ENCODE measurements at regions not wholly inside any gene's neighbourhood (a gene's known extent, or its start where the extent isn't known, plus 50 kb on each side); places are given as distances from the start of the nearest gene placed in this dataset.

DNA sequence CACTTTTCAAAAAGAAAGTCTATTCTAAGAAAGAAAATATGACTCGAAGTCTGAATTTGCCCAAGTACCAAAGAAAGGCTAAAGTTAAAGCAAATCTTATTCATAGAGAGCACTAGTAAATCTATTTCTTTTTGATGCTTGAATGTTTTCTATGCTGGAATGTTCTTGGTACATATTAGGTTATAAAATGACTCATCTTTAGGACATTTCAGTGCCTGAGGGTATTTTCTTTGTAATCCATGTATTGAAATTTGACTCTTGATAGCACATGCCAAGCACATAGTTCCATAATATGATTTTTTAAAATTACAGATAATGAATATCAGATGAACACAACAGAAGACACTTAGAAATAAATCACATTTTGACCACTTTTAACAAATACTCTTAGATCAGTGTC, 232.8 kb downstream of the TRIML1 start:
- H3K36me3 ChIP-seq (ENCODE audit: control insufficient read depth, insufficient read depth, low read length), result no peaks in the 10 kb centered on the region
- in situ Hi-C loops (cut with HindIII; ENCODE audit: low pct_unique_long_range_greater_than_20kb, low sequenced_read_pairs), result no loop called here
- ChIA-PET POLR2A (no interaction called here), CTCF (no interaction called here)
- BruUV-seq (replicated peaks), result no TSS peak
- ATAC-seq, result no peak
- H3K27me3 ChIP-seq (ENCODE audit: control insufficient read depth, insufficient read depth, low read length), result no peaks in the 10 kb centered on the region
- no peak overlapping the region for H3K27ac ChIP-seq (ENCODE audit: low read length)
- TF ChIP-seq POLR2AphosphoS5 (IDR thresholded peaks at IDR 0.05; ENCODE audit: low read depth, low read length), result no peak
- no peak for TF ChIP-seq SIN3A (IDR thresholded peaks at IDR 0.05; ENCODE audit: borderline replicate concordance, insufficient read depth, low read depth, low read length)
- TF ChIP-seq TCF7L2 (IDR thresholded peaks at IDR 0.05; ENCODE audit: low read depth, low read length), result no peak
- TF ChIP-seq, protein P1, sequence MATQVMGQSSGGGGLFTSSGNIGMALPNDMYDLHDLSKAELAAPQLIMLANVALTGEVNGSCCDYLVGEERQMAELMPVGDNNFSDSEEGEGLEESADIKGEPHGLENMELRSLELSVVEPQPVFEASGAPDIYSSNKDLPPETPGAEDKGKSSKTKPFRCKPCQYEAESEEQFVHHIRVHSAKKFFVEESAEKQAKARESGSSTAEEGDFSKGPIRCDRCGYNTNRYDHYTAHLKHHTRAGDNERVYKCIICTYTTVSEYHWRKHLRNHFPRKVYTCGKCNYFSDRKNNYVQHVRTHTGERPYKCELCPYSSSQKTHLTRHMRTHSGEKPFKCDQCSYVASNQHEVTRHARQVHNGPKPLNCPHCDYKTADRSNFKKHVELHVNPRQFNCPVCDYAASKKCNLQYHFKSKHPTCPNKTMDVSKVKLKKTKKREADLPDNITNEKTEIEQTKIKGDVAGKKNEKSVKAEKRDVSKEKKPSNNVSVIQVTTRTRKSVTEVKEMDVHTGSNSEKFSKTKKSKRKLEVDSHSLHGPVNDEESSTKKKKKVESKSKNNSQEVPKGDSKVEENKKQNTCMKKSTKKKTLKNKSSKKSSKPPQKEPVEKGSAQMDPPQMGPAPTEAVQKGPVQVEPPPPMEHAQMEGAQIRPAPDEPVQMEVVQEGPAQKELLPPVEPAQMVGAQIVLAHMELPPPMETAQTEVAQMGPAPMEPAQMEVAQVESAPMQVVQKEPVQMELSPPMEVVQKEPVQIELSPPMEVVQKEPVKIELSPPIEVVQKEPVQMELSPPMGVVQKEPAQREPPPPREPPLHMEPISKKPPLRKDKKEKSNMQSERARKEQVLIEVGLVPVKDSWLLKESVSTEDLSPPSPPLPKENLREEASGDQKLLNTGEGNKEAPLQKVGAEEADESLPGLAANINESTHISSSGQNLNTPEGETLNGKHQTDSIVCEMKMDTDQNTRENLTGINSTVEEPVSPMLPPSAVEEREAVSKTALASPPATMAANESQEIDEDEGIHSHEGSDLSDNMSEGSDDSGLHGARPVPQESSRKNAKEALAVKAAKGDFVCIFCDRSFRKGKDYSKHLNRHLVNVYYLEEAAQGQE (IDR thresholded peaks at IDR 0.05; ENCODE audit: insufficient read depth in 1 of 2, low read depth in 2 of 2, low read length in 1 of 2), result no peak
- TF ChIP-seq, protein P2, sequence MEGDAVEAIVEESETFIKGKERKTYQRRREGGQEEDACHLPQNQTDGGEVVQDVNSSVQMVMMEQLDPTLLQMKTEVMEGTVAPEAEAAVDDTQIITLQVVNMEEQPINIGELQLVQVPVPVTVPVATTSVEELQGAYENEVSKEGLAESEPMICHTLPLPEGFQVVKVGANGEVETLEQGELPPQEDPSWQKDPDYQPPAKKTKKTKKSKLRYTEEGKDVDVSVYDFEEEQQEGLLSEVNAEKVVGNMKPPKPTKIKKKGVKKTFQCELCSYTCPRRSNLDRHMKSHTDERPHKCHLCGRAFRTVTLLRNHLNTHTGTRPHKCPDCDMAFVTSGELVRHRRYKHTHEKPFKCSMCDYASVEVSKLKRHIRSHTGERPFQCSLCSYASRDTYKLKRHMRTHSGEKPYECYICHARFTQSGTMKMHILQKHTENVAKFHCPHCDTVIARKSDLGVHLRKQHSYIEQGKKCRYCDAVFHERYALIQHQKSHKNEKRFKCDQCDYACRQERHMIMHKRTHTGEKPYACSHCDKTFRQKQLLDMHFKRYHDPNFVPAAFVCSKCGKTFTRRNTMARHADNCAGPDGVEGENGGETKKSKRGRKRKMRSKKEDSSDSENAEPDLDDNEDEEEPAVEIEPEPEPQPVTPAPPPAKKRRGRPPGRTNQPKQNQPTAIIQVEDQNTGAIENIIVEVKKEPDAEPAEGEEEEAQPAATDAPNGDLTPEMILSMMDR (IDR thresholded peaks at IDR 0.05), result no peak
- H3K4me3 ChIP-seq (ENCODE audit: low read depth in 2 of 2, low read length in 2 of 2), result no peak overlapping the region
- H3K4me1 ChIP-seq (ENCODE audit: control insufficient read depth, insufficient read depth, low read length), result no peaks in the 10 kb centered on the region
- no peak for DNase-seq (ENCODE audit: low read depth, low spot score)
- intact Hi-C loops (cut with micrococcal nuclease; ENCODE audit: unreplicated experiment), result no loop called here
- no peaks in the 10 kb centered on the region for H3K9me3 ChIP-seq (ENCODE audit: control insufficient read depth, insufficient read depth, low read depth, low read length)

DNA sequence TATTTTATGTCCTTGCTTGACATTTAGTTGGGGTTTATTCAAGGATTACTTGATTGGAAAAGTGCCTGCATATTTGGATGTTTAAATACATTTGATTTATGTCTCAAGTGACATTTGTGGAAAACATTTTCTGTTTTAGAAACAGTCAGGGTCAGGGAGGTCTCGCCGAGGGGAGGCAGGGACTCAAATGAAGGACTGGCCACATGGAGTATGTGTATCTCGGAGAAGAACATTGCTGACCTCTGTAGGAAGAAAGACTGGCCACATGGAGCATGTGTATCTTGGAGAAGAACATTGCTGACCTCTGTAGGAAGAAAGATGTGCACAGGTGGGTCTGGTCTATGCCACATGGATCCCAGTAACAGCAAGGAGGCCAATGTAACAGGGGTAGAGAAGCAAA, 233.6 kb downstream of the TRIML1 start:
- DNase-seq (ENCODE audit: low read depth, low spot score) (peak; percentile 18), ATAC-seq (peak; percentile 71; the same call in 1 of the 2 replicates)
- BruUV-seq (replicated peaks), result no TSS peak
- Histone ChIP-seq H3K9me3 (ENCODE audit: control insufficient read depth, insufficient read depth, low read depth, low read length) (no peaks in the 10 kb centered on the region), H3K4me1 (ENCODE audit: control insufficient read depth, insufficient read depth, low read length) (no peaks in the 10 kb centered on the region), H3K27ac (ENCODE audit: low read length) (no peak overlapping the region), H3K4me3 (ENCODE audit: low read depth in 2 of 2, low read length in 2 of 2) (no peak overlapping the region), H3K36me3 (ENCODE audit: control insufficient read depth, insufficient read depth, low read length) (no peaks in the 10 kb centered on the region), H3K27me3 (ENCODE audit: control insufficient read depth, insufficient read depth, low read length) (no peaks in the 10 kb centered on the region)
- in situ Hi-C loops (cut with HindIII; ENCODE audit: low pct_unique_long_range_greater_than_20kb, low sequenced_read_pairs) (no loop called here), intact Hi-C loops (cut with micrococcal nuclease; ENCODE audit: unreplicated experiment) (no loop called here)
- TF ChIP-seq, protein P2 (IDR thresholded peaks at IDR 0.05), result peak; percentile 63
- TF ChIP-seq SIN3A (IDR thresholded peaks at IDR 0.05; ENCODE audit: borderline replicate concordance, insufficient read depth, low read depth, low read length), result no peak
- CTCF ChIA-PET, result no interaction called here
- POLR2A ChIA-PET, result no interaction called here

DNA sequence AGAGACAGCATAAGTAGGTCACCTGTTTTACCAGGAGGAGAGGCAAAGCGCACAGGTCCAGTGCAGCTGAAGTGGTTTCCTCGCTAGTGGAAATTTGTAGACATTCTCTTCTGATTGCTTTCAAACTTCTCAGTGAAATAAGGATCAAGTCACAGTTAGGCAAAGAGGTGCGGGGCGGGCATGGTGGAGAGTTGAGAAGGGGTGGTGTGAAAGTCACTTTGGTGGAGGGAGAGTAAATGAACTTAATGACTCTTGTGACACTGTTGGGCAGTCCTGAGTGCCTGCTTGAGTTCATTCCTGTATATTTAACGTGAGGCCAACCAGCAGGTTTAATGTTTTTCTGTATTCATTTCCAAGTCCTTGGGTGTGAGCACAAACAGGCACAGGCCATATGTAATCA, 235.6 kb downstream of the TRIML1 start:
- in situ Hi-C loops (cut with HindIII; ENCODE audit: low pct_unique_long_range_greater_than_20kb, low sequenced_read_pairs), result no loop called here
- Histone ChIP-seq H3K4me1 (ENCODE audit: control insufficient read depth, insufficient read depth, low read length) (no peaks in the 10 kb centered on the region), H3K9me3 (ENCODE audit: control insufficient read depth, insufficient read depth, low read depth, low read length) (no peaks in the 10 kb centered on the region), H3K4me3 (ENCODE audit: low read depth in 2 of 2, low read length in 2 of 2) (no peak overlapping the region), H3K27me3 (ENCODE audit: control insufficient read depth, insufficient read depth, low read length) (no peaks in the 10 kb centered on the region), H3K36me3 (ENCODE audit: control insufficient read depth, insufficient read depth, low read length) (no peaks in the 10 kb centered on the region), H3K27ac (ENCODE audit: low read length) (no peak overlapping the region)
- POLR2A ChIA-PET, result no interaction called here
- TF ChIP-seq, protein P1 (IDR thresholded peaks at IDR 0.05; ENCODE audit: insufficient read depth in 1 of 2, low read depth in 2 of 2, low read length in 1 of 2), result no peak
- TF ChIP-seq SIN3A (IDR thresholded peaks at IDR 0.05; ENCODE audit: borderline replicate concordance, insufficient read depth, low read depth, low read length) (no peak), TCF7L2 (IDR thresholded peaks at IDR 0.05; ENCODE audit: low read depth, low read length) (no peak), POLR2AphosphoS5 (IDR thresholded peaks at IDR 0.05; ENCODE audit: low read depth, low read length) (no peak)
- TF ChIP-seq, protein P2 (IDR thresholded peaks at IDR 0.05), result no peak
- intact Hi-C loops (cut with micrococcal nuclease; ENCODE audit: unreplicated experiment), result no loop called here
- ATAC-seq (no peak), DNase-seq (ENCODE audit: low read depth, low spot score) (no peak)
- CTCF ChIA-PET, result no interaction called here
- BruUV-seq (replicated peaks), result no TSS peak
